ENCODE measurements at regions not wholly inside any gene's neighbourhood (a gene's known extent, or its start where the extent isn't known, plus 50 kb on each side); places are given as distances from the start of the nearest gene placed in this dataset.
A peak's percentile ranks its signal among the peaks of the same experiment; 100 is the strongest.
"Not testable (repeated sequence)": the region's sequence is repeated elsewhere in the genome, so short reads cannot be mapped to it uniquely, and the experiment has no call there.

- no peak for DNase-seq
Measured at GRCh38 chr2:84040281-84040680, 418.8 kb downstream of the SUCLG1 start.

- DNase-seq: no peak
Measured at GRCh38 chr2:84038866-84039265, 420.2 kb downstream of the SUCLG1 start.

GRCh38 chr2:84033347-84033974 lies 425.6 kb downstream of the SUCLG1 start:
- DNase-seq: no peak

GRCh38 chr2:84031312-84032050 lies 427.6 kb downstream of the SUCLG1 start:
- DNase-seq: no peak

- DNase-seq: no peak
Measured at GRCh38 chr2:84029903-84030575, 429.0 kb downstream of the SUCLG1 start.

GRCh38 chr2:84026818-84027217 lies 432.3 kb downstream of the SUCLG1 start:
- DNase-seq: no peak

- peak; percentile 43 for DNase-seq
Measured at GRCh38 chr2:84022810-84023431, 436.2 kb downstream of the SUCLG1 start.

GRCh38 chr2:84017010-84017409 lies 442.1 kb downstream of the SUCLG1 start:
- no peak for DNase-seq

- DNase-seq: no peak
Measured at GRCh38 chr2:84016183-84016582, 442.9 kb downstream of the SUCLG1 start.

- no peak for DNase-seq
Measured at GRCh38 chr2:83997889-83998288, 461.2 kb downstream of the SUCLG1 start.

GRCh38 chr2:83994633-83995179 lies 464.4 kb downstream of the SUCLG1 start:
- DNase-seq: no peak

GRCh38 chr2:83993873-83994632 lies 465.0 kb downstream of the SUCLG1 start:
- no peak for DNase-seq

- DNase-seq: no peak
Measured at GRCh38 chr2:83991992-83992391, 467.1 kb downstream of the SUCLG1 start.

GRCh38 chr2:83990636-83991035 lies 468.4 kb downstream of the SUCLG1 start:
- no peak for DNase-seq

- not testable (repeated sequence) for DNase-seq
Measured at GRCh38 chr2:83976628-83977027, 482.5 kb downstream of the SUCLG1 start.

GRCh38 chr2:83972128-83972527 lies 487.0 kb downstream of the SUCLG1 start:
- no peak for DNase-seq

GRCh38 chr2:83971547-83971946 lies 487.5 kb downstream of the SUCLG1 start:
- DNase-seq: no peak

- DNase-seq: no peak
Measured at GRCh38 chr2:83970217-83970929, 488.7 kb downstream of the SUCLG1 start.

- DNase-seq: no peak
Measured at GRCh38 chr2:83969085-83969484, 490.0 kb downstream of the SUCLG1 start.

GRCh38 chr2:83967854-83968253 lies 491.2 kb downstream of the SUCLG1 start:
- DNase-seq: no peak

GRCh38 chr2:83966946-83967345 lies 492.1 kb downstream of the SUCLG1 start:
- DNase-seq: not testable (repeated sequence)

- no peak for DNase-seq
Measured at GRCh38 chr2:83961512-83961911, 497.6 kb downstream of the SUCLG1 start.

All from hindlimb muscle (tissue), 1 donor.